GM23248 (cell line): ENCODE measurements at regions not wholly inside any gene's neighbourhood (a gene's known extent, or its start where the extent isn't known, plus 50 kb on each side); places are given as distances from the start of the nearest gene placed in this dataset.

Source experiments
- EZH2 ChIP-seq: fragments of 200-600 bp; sonication (generic); IDR thresholded peaks from 2 replicates; pipeline ENCODE4 v1.6.1; 2018; ENCODE audit warnings: antibody characterized with exemption, mild to moderate bottlenecking; ENCODE audit not compliant: insufficient read depth, poor library complexity, severe bottlenecking
- EZH2phosphoT487 ChIP-seq: fragments of 200-600 bp; sonication (generic); IDR thresholded peaks from 2 replicates; pipeline ENCODE4 v1.6.1; 2018; ENCODE audit warnings: antibody characterized with exemption, moderate library complexity, mild to moderate bottlenecking, low read depth; ENCODE audit not compliant: insufficient read depth

- no peak for TF ChIP-seq EZH2
- TF ChIP-seq EZH2phosphoT487 = no peak
These were observed 100.8 kb upstream of the TANK start for GRCh38 chr2:161059388-161059787.
